ENCODE measurements at regions not wholly inside any gene's neighbourhood (a gene's known extent, or its start where the extent isn't known, plus 50 kb on each side); places are given as distances from the start of the nearest gene placed in this dataset.

DNA sequence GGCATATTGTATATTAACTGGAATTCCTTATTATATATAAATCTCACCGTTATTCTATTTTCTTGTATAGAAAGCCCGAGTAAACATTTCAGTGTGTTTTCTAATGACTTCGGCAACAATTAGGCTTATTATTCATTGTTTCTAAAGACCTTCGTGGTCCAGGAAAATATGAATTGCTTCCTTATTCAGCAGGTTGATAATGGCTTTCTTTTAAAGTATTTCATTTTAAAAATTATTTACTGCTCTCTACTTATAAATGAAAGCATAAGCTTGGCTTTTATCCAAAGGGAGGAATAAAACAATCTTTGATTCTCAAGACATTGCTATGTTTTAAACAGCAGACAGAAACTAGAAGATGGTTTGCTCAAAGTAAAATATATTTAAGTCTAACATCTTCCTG lies 198.4 kb upstream of the RGS18 start:
- no peaks in the 10 kb centered on the region for H3K79me2 ChIP-seq (ENCODE audit: control insufficient read depth, insufficient read depth, low read length)
- H3K27ac ChIP-seq (ENCODE audit: insufficient read depth, low read length): no peak overlapping the region
- no peak overlapping the region for H3K9ac ChIP-seq (ENCODE audit: insufficient read depth, low read length)
- H2AFZ ChIP-seq (ENCODE audit: low read length): no peak overlapping the region
- H3K4me1 ChIP-seq (ENCODE audit: control insufficient read depth, extremely low read depth, insufficient read depth, low read length): no peaks in the 10 kb centered on the region
- H3K27me3 ChIP-seq (ENCODE audit: control insufficient read depth, insufficient read depth, low read length): no peaks in the 10 kb centered on the region
- TF ChIP-seq CTCF (conservative IDR thresholded peaks at IDR 0.05 in 1 of 2, IDR thresholded peaks at IDR 0.05 in 1 of 2; ENCODE audit: low read depth in 1 of 2, low read length in 2 of 2) (no peak), EZH2 (IDR thresholded peaks at IDR 0.05; ENCODE audit: low read length, missing control alignments) (no peak)
- H4K20me1 ChIP-seq (ENCODE audit: control insufficient read depth, extremely low read depth, insufficient read depth, low read length): no peaks in the 10 kb centered on the region
- no peak overlapping the region for H3K4me2 ChIP-seq (ENCODE audit: extremely low read depth, insufficient read depth, low read length)
- H3K9me3 ChIP-seq (ENCODE audit: control insufficient read depth, insufficient read depth, low read depth, low read length): no peaks in the 10 kb centered on the region
- H3K4me3 ChIP-seq (replicated peaks in 1 of 4; ENCODE audit: control extremely low read depth in 1 of 4, insufficient read depth in 1 of 4, low read depth in 3 of 4, low read length in 4 of 4): no peak overlapping the region
- DNase-seq (ENCODE audit: low read depth in 2 of 2): no peak
- no peaks in the 10 kb centered on the region for H3K36me3 ChIP-seq (ENCODE audit: control insufficient read depth, insufficient read depth, low read length)

DNA sequence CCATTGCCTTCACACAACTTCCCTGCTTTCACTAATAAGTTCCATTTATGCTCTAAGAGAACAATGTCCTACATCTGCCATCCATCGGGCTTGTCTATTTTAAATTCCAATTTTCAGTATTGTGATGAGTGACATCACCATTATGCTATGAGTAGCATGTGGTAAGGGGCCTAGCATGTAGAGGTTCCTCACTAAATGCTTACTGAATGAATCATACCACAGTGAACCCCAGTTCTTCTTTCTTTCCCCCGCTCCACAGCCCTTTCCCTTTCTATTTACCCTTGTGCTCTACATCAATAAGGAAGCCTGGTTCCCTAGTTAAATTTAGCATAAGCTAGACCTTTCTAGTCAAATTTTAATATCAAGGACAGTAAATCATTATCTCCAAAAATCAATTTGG lies 195.0 kb upstream of the RGS18 start:
- DNase-seq (ENCODE audit: low read depth in 2 of 2): peak; percentile 20 to 77
- H3K4me3 ChIP-seq (replicated peaks in 1 of 4; ENCODE audit: control extremely low read depth in 1 of 4, insufficient read depth in 1 of 4, low read depth in 3 of 4, low read length in 4 of 4): no peak overlapping the region
- H3K9ac ChIP-seq (ENCODE audit: insufficient read depth, low read length): no peak overlapping the region
- TF ChIP-seq CTCF (conservative IDR thresholded peaks at IDR 0.05 in 1 of 2, IDR thresholded peaks at IDR 0.05 in 1 of 2; ENCODE audit: low read depth in 1 of 2, low read length in 2 of 2) (no peak), EZH2 (IDR thresholded peaks at IDR 0.05; ENCODE audit: low read length, missing control alignments) (no peak)
- H4K20me1 ChIP-seq (ENCODE audit: control insufficient read depth, extremely low read depth, insufficient read depth, low read length): no peaks in the 10 kb centered on the region
- H3K36me3 ChIP-seq (ENCODE audit: control insufficient read depth, insufficient read depth, low read length): no peaks in the 10 kb centered on the region
- no peaks in the 10 kb centered on the region for H3K79me2 ChIP-seq (ENCODE audit: control insufficient read depth, insufficient read depth, low read length)
- H3K4me2 ChIP-seq (ENCODE audit: extremely low read depth, insufficient read depth, low read length): no peak overlapping the region
- H3K27ac ChIP-seq (ENCODE audit: insufficient read depth, low read length): no peak overlapping the region
- H3K9me3 ChIP-seq (ENCODE audit: control insufficient read depth, insufficient read depth, low read depth, low read length): no peaks in the 10 kb centered on the region
- no peak overlapping the region for H2AFZ ChIP-seq (ENCODE audit: low read length)
- no peaks in the 10 kb centered on the region for H3K4me1 ChIP-seq (ENCODE audit: control insufficient read depth, extremely low read depth, insufficient read depth, low read length)
- no peaks in the 10 kb centered on the region for H3K27me3 ChIP-seq (ENCODE audit: control insufficient read depth, insufficient read depth, low read length)

GRCh38 chr1:191963781-191964455 lies 194.3 kb upstream of the RGS18 start:
- H3K9me3 ChIP-seq (ENCODE audit: control insufficient read depth, insufficient read depth, low read depth, low read length): no peaks in the 10 kb centered on the region
- H3K9ac ChIP-seq (ENCODE audit: insufficient read depth, low read length): no peak overlapping the region
- peak; percentile 8 to 71 for DNase-seq (ENCODE audit: low read depth in 2 of 2)
- H2AFZ ChIP-seq (ENCODE audit: low read length): no peak overlapping the region
- no peaks in the 10 kb centered on the region for H4K20me1 ChIP-seq (ENCODE audit: control insufficient read depth, extremely low read depth, insufficient read depth, low read length)
- H3K27ac ChIP-seq (ENCODE audit: insufficient read depth, low read length): no peak overlapping the region
- no peaks in the 10 kb centered on the region for H3K27me3 ChIP-seq (ENCODE audit: control insufficient read depth, insufficient read depth, low read length)
- no peak overlapping the region for H3K4me2 ChIP-seq (ENCODE audit: extremely low read depth, insufficient read depth, low read length)
- no peaks in the 10 kb centered on the region for H3K79me2 ChIP-seq (ENCODE audit: control insufficient read depth, insufficient read depth, low read length)
- no peak for TF ChIP-seq CTCF (conservative IDR thresholded peaks at IDR 0.05 in 1 of 2, IDR thresholded peaks at IDR 0.05 in 1 of 2; ENCODE audit: low read depth in 1 of 2, low read length in 2 of 2)
- no peak for TF ChIP-seq EZH2 (IDR thresholded peaks at IDR 0.05; ENCODE audit: low read length, missing control alignments)
- no peaks in the 10 kb centered on the region for H3K36me3 ChIP-seq (ENCODE audit: control insufficient read depth, insufficient read depth, low read length)
- no peak overlapping the region for H3K4me3 ChIP-seq (replicated peaks in 1 of 4; ENCODE audit: control extremely low read depth in 1 of 4, insufficient read depth in 1 of 4, low read depth in 3 of 4, low read length in 4 of 4)
- no peaks in the 10 kb centered on the region for H3K4me1 ChIP-seq (ENCODE audit: control insufficient read depth, extremely low read depth, insufficient read depth, low read length)

All from fibroblast of lung (primary cell).